ENCODE measurements at regions not wholly inside any gene's neighbourhood (a gene's known extent, or its start where the extent isn't known, plus 50 kb on each side); places are given as distances from the start of the nearest gene placed in this dataset.

- no peak for TF ChIP-seq ZNF891 (CRISPR knock-in tag; IDR thresholded peaks at IDR 0.05)
These were observed 100.0 kb upstream of the CLDN14 start (continued) for GRCh38 chr21:36579898-36580297.

- ChIA-PET POLR2A (no interaction called here), CTCF (ENCODE audit: low intra/inter-chr PET ratio, low total read pairs) (no interaction called here)
- no peaks in the 10 kb centered on the region for H3K36me3 ChIP-seq (replicated peaks in 1 of 2; ENCODE audit: control insufficient read depth in 1 of 2, insufficient read depth in 2 of 2, low read length in 2 of 2)
- TF ChIP-seq MTERF4 (CRISPR knock-in tag; IDR thresholded peaks at IDR 0.05) (no peak), ZSCAN12 (CRISPR knock-in tag; IDR thresholded peaks at IDR 0.05) (no peak), ZNF550 (CRISPR knock-in tag; IDR thresholded peaks at IDR 0.05; ENCODE audit: borderline replicate concordance) (no peak), POGK (CRISPR knock-in tag; conservative IDR thresholded peaks at IDR 0.05) (no peak)
- H3K4me2 ChIP-seq (ENCODE audit: low read depth, low read length): no peak overlapping the region
- H3K27me3 ChIP-seq (ENCODE audit: control insufficient read depth in 1 of 2, insufficient read depth in 2 of 2, low read length in 2 of 2): peaks cover 0 to 8% of the 10 kb centered on the region in 2 experiments; a peak in 1 of 5 replicates
- intact Hi-C loops (cut with micrococcal nuclease; ENCODE audit: unreplicated experiment): loop anchor here (10.0 kb wide), 1 partner anchor 77 kb away; no protein-coding TSS in a partner anchor
- no peak overlapping the region for H3K27ac ChIP-seq (ENCODE audit: extremely low read length, insufficient read depth, low read length)
- no peak overlapping the region for H3K9ac ChIP-seq (ENCODE audit: insufficient read depth, low read depth, low read length)
- H3K4me3 ChIP-seq (replicated peaks in 1 of 3; ENCODE audit: insufficient read depth in 1 of 3, low read depth in 2 of 3, low read length in 3 of 3): no peak overlapping the region
- FAIRE-seq: no peak
- ATAC-seq: no peak
- no peaks in the 10 kb centered on the region for H3K4me1 ChIP-seq (ENCODE audit: insufficient read depth, low read length)
- WGBS (ENCODE audit: low lambda C conversion rate): 24% methylated on average over 6 of the region's 6 CpGs
- H2AFZ ChIP-seq (ENCODE audit: low read length): no peak overlapping the region
- no peaks in the 10 kb centered on the region for H3K79me2 ChIP-seq (ENCODE audit: insufficient read depth, low read length)
- H4K20me1 ChIP-seq (ENCODE audit: insufficient read depth, low read length): no peaks in the 10 kb centered on the region
- in situ Hi-C loops (cut with HindIII; ENCODE audit: extremely low pct_ligation_motif_present, low pct_unique_long_range_greater_than_20kb): no loop called here
- no TSS peak for BruUV-seq (replicated peaks)
- H3K9me3 ChIP-seq (ENCODE audit: low read length): no peaks in the 10 kb centered on the region
- no peak for DNase-seq (ENCODE audit: low spot score)
These were observed 102.3 kb upstream of the CLDN14 start for GRCh38 chr21:36582271-36582670.

All from HepG2 (cell line).